ENCODE measurements at regions not wholly inside any gene's neighbourhood (a gene's known extent, or its start where the extent isn't known, plus 50 kb on each side); places are given as distances from the start of the nearest gene placed in this dataset.

GRCh38 chr20:10927011-10927583 lies 253.3 kb upstream of the JAG1 start:
- TF ChIP-seq EZH2 (IDR thresholded peaks at IDR 0.05; ENCODE audit: borderline replicate concordance, insufficient read depth, low read length, poor library complexity, severe bottlenecking) (no peak), TAF1 (IDR thresholded peaks at IDR 0.05; ENCODE audit: low read depth) (no peak), CTCF (IDR thresholded peaks at IDR 0.05; ENCODE audit: poor library complexity, severe bottlenecking) (no peak), POLR2AphosphoS5 (IDR thresholded peaks at IDR 0.05) (no peak), EP300 (conservative IDR thresholded peaks at IDR 0.05; ENCODE audit: poor library complexity, severe bottlenecking) (no peak), REST (IDR thresholded peaks at IDR 0.05; ENCODE audit: borderline replicate concordance) (no peak)

All from neural cell (in vitro differentiated cells).